Activated CD4-positive, alpha-beta memory T cell treated with anti-CD3 and anti-CD28 coated beads for 36 hours (primary cell): ENCODE measurements at regions not wholly inside any gene's neighbourhood (a gene's known extent, or its start where the extent isn't known, plus 50 kb on each side); places are given as distances from the start of the nearest gene placed in this dataset.

Source experiments
- CTCF ChIA-PET: fragments of 350-600 bp; sonication (Branson Sonifier 250); formaldehyde crosslinking; loops from one replicate; lab custom pipeline; 2021; ENCODE audit warnings: antibody characterized with exemption, inconsistent platforms; lab: Charles Lee
- POLR2A ChIA-PET: fragments of 350-600 bp; sonication (Branson Sonifier 250); formaldehyde crosslinking; loops from one replicate; lab custom pipeline; 2021; ENCODE audit warnings: antibody characterized with exemption; lab: Charles Lee
- DNase-seq: peaks from one replicate; pipeline ENCODE4 v3.0.0-alpha.2; 2020
- H3K27ac Mint-ChIP-seq: one replicate; pipeline ENCODE4 v1.8.0; 2021; ENCODE audit warnings: mixed read lengths
- H3K27me3 Mint-ChIP-seq: one replicate; pipeline ENCODE4 v1.8.0; 2021; ENCODE audit warnings: mixed read lengths
- H3K36me3 Mint-ChIP-seq: one replicate; pipeline ENCODE4 v1.8.0; 2021; ENCODE audit warnings: mixed read lengths
- H3K4me1 Mint-ChIP-seq: one replicate; pipeline ENCODE4 v1.8.0; 2021; ENCODE audit warnings: low read depth, mixed read lengths
- H3K4me3 Mint-ChIP-seq: one replicate; pipeline ENCODE4 v1.8.0; 2021; ENCODE audit warnings: mild to moderate bottlenecking, mixed read lengths
- H3K9me3 Mint-ChIP-seq: one replicate; pipeline ENCODE4 v1.8.0; 2021; ENCODE audit warnings: mixed read lengths
- intact Hi-C: fragments of 100-400 bp; cut with micrococcal nuclease; formaldehyde crosslinking; loops from one replicate; pipeline ENCODE4 v1.15.1; 2023

DNA sequence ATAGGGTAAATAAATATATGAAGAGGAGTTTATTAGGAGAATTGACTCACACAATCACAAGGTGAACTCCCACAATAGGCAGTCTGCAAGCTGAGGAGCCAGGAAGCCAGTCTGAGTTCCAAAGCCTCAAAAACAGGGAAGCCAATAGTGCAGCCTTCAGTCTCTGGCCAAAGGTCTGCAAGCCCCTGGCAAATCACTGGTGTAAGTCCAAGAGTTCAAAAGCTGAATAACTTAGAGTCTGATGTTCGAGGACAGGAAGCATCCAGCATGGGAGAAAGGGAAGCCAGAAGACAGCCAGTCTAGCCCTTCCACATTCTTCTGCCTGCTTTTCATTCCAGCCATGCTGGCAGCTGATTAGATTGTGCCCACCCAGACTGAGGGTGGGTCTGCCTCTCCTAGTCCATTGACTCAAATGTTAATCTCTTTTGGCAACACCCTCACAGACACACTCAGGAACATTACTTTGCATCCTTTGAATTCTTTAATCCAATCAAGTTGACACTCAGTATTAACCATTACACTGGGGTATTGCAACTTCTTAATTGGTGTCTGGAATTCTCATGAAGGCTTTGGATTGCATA, 736.5 kb upstream of the LMO3 start:
- CTCF ChIA-PET = no interaction called here
- no peak overlapping the region for H3K4me3 Mint-ChIP-seq
- POLR2A ChIA-PET = no interaction called here
- no peaks in the 10 kb centered on the region for H3K27me3 Mint-ChIP-seq
- H3K4me1 Mint-ChIP-seq = no peaks in the 10 kb centered on the region
- DNase-seq = no peak
- H3K36me3 Mint-ChIP-seq = no peaks in the 10 kb centered on the region
- intact Hi-C loops = no loop called here
- peaks cover 16% of the 10 kb centered on the region for H3K9me3 Mint-ChIP-seq
- H3K27ac Mint-ChIP-seq = no peak overlapping the region

DNA sequence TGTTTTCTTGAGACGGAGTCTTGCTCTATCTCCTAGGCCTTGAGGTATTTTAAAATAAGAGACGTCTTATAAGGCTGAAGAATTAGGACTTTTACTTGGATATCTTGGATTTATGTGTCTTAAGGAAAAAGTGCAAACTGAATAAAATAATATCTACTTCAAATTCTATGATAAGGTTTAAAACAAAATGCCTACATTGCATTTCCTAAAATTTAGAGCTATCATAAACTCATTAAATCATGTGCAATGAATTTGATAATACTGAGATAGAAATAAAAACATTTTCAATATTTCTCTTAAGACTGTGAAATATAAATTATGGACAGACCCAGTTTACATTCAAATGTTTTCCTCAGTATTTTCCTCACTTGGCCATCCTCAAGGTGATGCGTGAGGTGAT, 729.5 kb upstream of the LMO3 start:
- CTCF ChIA-PET = no interaction called here
- intact Hi-C loops = no loop called here
- POLR2A ChIA-PET = no interaction called here
- Mint-ChIP-seq H3K4me1 (no peaks in the 10 kb centered on the region), H3K4me3 (no peak overlapping the region), H3K27me3 (no peaks in the 10 kb centered on the region), H3K36me3 (no peaks in the 10 kb centered on the region), H3K9me3 (peaks cover 16% of the 10 kb centered on the region), H3K27ac (no peak overlapping the region)
- DNase-seq = no peak

DNA sequence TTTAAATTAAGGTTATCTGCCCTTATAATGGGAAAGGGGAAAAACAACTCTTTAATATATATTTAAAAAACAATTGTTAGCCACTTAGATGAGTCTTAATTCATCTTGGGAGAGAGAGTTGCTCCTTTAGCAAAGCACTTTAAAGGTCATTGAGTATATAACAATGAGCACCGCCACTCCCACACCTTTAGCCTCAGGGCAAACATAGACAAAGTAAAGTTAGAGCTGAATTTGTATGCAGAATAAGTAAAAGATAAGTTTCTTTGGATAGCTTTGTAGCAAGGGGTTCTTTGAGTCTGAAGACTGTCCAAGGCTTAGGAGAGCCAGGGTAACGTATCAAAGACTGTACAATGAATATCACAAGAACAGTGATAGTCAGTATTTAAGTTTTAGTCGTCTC, 728.8 kb upstream of the LMO3 start:
- Mint-ChIP-seq H3K27me3 (no peaks in the 10 kb centered on the region), H3K27ac (no peak overlapping the region), H3K9me3 (peaks cover 17% of the 10 kb centered on the region), H3K4me3 (no peak overlapping the region), H3K4me1 (no peaks in the 10 kb centered on the region), H3K36me3 (no peaks in the 10 kb centered on the region)
- ChIA-PET CTCF (no interaction called here), POLR2A (no interaction called here)
- intact Hi-C loops = no loop called here
- DNase-seq = no peak

DNA sequence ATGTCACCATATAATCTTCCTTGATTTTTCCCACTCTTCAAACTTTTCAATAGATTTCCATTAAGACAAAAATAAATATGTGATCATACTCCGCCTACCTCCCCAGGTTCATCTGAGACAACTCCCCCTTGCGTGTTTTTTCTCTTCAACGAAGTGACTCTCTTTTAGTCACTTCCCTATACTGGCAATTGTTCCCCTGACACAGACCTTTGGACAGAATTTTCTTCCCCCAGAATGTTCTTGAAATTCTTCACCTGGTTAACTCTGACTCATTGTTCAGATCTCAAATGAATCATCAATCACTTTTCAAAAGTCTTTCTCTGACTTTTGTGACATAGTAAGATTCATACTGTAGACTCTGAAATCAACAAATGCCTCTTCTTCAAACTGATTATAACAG, 727.3 kb upstream of the LMO3 start:
- no peak for DNase-seq
- CTCF ChIA-PET = no interaction called here
- no peaks in the 10 kb centered on the region for H3K36me3 Mint-ChIP-seq
- H3K27ac Mint-ChIP-seq = no peak overlapping the region
- intact Hi-C loops = no loop called here
- H3K4me1 Mint-ChIP-seq = no peaks in the 10 kb centered on the region
- POLR2A ChIA-PET = no interaction called here
- peaks cover 17% of the 10 kb centered on the region for H3K9me3 Mint-ChIP-seq
- no peaks in the 10 kb centered on the region for H3K27me3 Mint-ChIP-seq
- H3K4me3 Mint-ChIP-seq = no peak overlapping the region

DNA sequence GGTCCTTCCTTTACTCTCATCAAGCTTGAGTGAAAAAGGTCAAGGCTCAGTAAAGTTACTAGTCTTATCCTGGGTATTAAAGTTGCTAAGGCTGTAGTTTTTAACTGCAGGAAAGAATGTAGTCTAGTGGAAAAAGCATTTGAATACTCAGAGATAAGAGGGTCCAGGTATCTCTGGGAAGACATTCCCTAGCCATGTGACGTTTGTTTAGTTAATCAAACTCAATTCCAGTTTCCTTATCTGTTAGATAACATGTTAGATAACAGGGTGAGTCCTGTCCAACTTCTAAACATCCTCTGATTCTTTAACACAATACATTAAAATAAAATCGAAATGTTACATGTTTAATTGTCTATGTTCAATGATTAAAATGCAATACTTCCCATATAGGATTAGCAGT, 720.7 kb upstream of the LMO3 start:
- H3K4me1 Mint-ChIP-seq = no peaks in the 10 kb centered on the region
- DNase-seq = no peak
- H3K36me3 Mint-ChIP-seq = no peaks in the 10 kb centered on the region
- H3K27me3 Mint-ChIP-seq = no peaks in the 10 kb centered on the region
- CTCF ChIA-PET = no interaction called here
- H3K4me3 Mint-ChIP-seq = no peak overlapping the region
- intact Hi-C loops = no loop called here
- no peak overlapping the region for H3K27ac Mint-ChIP-seq
- POLR2A ChIA-PET = no interaction called here
- H3K9me3 Mint-ChIP-seq = peaks cover 17% of the 10 kb centered on the region

DNA sequence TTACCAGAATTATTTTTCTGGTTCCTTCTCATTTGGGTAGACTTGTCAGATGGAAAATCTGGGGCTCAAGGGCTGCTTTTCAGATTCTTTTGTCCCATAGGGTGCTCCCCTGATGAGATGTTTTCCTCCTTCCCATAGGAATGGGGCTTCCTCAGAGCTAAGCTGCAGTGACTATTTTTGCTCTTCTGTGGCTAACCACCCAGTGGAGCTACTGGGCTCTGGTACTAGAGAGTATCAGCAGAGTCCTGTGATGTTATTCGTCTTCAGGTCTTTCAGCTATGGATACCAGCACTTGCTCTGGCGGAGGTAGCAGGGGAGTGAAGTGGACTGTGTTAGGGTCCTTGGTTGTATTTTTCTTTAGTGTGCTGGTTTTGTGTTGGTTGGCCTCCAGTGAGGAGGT, 716.1 kb upstream of the LMO3 start:
- ChIA-PET CTCF (no interaction called here), POLR2A (no interaction called here)
- Mint-ChIP-seq H3K36me3 (no peaks in the 10 kb centered on the region), H3K9me3 (peaks cover 45% of the 10 kb centered on the region), H3K27me3 (no peaks in the 10 kb centered on the region), H3K4me3 (no peak overlapping the region), H3K4me1 (no peaks in the 10 kb centered on the region), H3K27ac (no peak overlapping the region)
- intact Hi-C loops = no loop called here
- no peak for DNase-seq

DNA sequence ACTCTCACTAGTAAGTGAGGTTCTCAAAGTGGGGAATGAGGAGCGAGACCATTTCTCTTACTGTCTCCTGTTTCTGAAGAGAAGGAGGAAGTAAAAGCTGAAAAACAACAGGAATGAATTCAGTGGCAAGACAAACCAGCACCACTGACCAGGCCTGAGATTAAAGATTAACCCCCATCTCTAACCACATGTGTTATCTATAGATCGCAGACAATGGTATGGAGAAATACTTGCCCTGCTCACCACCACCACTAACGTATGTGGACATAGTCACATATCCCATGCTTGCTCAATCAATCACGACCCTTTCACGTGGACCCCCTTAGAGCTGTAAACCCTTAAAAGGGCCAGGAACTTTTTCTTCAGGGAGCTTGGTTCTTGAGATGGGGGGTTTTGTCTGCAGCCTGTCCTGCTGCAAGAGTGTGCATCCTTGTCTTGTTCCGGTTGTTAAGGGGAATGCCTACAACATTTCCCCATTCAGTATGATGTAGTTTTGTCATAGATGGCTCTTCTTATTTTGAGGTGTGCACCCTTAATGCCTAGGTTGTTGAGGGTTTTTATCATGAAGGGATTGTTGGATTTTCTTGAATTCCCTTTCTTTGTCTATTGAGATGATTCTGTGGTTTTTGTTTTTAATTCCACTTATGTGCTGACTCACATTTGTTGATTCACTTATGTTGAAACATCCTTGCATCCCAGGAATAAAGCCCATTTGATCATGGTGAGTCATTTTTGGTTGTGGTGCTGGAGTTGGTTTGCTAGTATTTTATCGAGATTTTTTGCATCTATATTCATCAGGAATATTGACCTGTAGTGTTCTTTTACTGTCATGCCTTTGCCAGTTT, 698.8 kb upstream of the LMO3 start:
- intact Hi-C loops = no loop called here
- Mint-ChIP-seq H3K4me3 (no peak overlapping the region), H3K36me3 (no peaks in the 10 kb centered on the region), H3K4me1 (no peaks in the 10 kb centered on the region), H3K27me3 (no peaks in the 10 kb centered on the region), H3K9me3 (peaks cover 40% of the 10 kb centered on the region), H3K27ac (no peak overlapping the region)
- CTCF ChIA-PET = no interaction called here
- POLR2A ChIA-PET = no interaction called here
- DNase-seq = no peak

DNA sequence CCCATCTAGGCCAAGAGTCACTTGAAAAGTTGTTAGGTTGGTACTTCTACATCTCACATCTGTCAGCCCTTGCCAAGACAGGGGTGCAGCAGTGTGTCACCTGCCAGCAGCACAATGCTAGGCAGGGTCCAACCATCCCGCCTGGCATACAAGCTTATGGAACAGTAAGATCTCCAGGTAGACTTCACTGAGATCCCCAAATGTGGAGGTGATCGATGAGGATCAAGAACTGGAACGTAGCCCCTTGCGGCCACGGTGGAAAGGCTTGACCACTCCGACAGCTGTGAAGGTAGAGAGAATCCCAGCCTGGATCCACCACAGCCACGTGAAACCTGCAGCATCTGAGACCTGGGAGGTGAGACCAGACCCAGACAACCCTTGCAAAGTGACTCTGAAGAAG, 696.0 kb upstream of the LMO3 start:
- peaks cover 44% of the 10 kb centered on the region for H3K9me3 Mint-ChIP-seq
- no peaks in the 10 kb centered on the region for H3K27me3 Mint-ChIP-seq
- intact Hi-C loops = no loop called here
- CTCF ChIA-PET = no interaction called here
- no peak overlapping the region for H3K4me3 Mint-ChIP-seq
- H3K36me3 Mint-ChIP-seq = no peaks in the 10 kb centered on the region
- no peak for DNase-seq
- POLR2A ChIA-PET = no interaction called here
- no peaks in the 10 kb centered on the region for H3K4me1 Mint-ChIP-seq
- no peak overlapping the region for H3K27ac Mint-ChIP-seq

DNA sequence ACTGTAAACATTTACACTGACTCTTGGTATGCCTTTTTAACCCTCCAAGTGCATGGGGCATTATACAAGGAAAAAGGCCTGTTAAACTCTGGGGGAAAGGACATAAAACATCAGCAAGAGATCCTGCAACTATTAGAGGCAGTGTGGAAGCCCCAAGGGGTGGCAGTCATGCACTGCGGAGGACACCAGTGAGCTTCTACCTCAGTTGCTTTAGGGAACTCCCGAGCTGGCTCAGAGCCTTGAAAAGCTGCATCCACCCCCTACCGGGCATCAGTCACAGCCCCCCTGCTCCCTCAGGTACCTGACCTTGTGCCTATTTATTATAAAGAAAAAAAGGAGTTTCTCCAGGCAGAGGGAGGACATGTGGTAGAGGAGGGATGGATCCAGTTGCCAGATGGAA, 695.6 kb upstream of the LMO3 start:
- no peak overlapping the region for H3K4me3 Mint-ChIP-seq
- intact Hi-C loops = no loop called here
- ChIA-PET POLR2A (no interaction called here), CTCF (no interaction called here)
- H3K4me1 Mint-ChIP-seq = no peaks in the 10 kb centered on the region
- no peak overlapping the region for H3K27ac Mint-ChIP-seq
- H3K9me3 Mint-ChIP-seq = peaks cover 45% of the 10 kb centered on the region
- no peaks in the 10 kb centered on the region for H3K36me3 Mint-ChIP-seq
- DNase-seq = no peak
- no peaks in the 10 kb centered on the region for H3K27me3 Mint-ChIP-seq

DNA sequence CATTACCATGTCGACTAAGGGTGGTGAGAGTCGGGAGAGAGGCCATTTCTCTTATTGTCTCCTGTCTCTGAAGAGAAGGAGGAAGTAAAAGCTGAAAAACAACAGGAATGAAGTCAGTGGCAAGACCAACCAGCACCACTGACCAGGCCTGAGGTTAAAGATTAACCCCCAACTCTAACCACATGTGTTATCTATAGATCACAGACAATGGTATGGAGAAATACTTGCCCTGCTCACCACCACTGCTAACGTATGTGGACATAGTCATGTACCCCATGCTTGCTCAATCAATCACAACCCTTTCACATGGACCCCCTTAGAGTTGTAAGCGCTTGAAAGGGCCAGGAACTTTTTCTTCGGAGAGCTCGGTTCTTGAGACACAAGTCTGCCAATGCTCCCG, 690.9 kb upstream of the LMO3 start:
- Mint-ChIP-seq H3K36me3 (no peaks in the 10 kb centered on the region), H3K9me3 (peaks cover 40% of the 10 kb centered on the region), H3K27me3 (no peaks in the 10 kb centered on the region), H3K27ac (no peak overlapping the region), H3K4me3 (no peak overlapping the region), H3K4me1 (no peaks in the 10 kb centered on the region)
- CTCF ChIA-PET = no interaction called here
- DNase-seq = no peak
- intact Hi-C loops = no loop called here
- POLR2A ChIA-PET = no interaction called here

DNA sequence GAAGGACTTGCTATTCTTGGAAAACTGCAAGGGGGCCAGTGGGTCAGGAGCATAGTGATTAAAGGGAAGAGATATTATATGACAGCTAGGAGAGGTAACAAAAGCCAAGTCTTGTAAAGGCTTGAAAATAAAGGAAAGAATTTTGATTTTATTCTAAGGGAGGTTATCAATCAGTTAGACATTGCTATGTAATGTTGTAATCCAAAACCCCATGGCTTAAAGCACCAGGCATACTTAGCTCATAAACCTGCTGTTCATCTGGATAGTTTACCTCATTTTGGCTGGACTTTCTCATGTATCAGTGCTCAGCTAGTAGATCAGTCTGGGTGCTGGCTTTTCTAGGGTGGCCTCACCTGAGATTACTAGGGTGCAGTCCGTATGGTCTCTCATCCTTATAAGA, 680.9 kb upstream of the LMO3 start:
- no peak overlapping the region for H3K27ac Mint-ChIP-seq
- POLR2A ChIA-PET = no interaction called here
- no peaks in the 10 kb centered on the region for H3K4me1 Mint-ChIP-seq
- no peaks in the 10 kb centered on the region for H3K27me3 Mint-ChIP-seq
- intact Hi-C loops = no loop called here
- CTCF ChIA-PET = no interaction called here
- H3K36me3 Mint-ChIP-seq = no peaks in the 10 kb centered on the region
- no peak for DNase-seq
- no peak overlapping the region for H3K4me3 Mint-ChIP-seq
- peaks cover 29% of the 10 kb centered on the region for H3K9me3 Mint-ChIP-seq

DNA sequence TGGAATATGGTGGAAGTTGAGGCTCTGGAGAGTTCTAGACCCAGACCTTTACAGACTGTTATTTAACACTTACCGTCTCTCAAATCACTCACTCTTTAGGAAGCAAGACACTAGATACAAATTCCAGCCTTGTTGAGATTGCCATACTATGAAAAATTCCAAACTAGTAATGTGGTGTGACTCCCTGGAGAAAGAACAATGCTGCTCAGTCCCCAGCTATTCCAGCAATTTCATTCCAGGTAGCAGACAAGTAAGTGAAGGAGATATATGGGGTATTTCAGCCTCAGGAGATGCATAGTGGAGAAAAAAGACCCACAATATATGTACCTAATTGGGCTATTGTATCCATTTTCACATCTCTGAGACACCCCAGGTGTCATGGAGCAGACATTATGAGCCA, 678.9 kb upstream of the LMO3 start:
- no peaks in the 10 kb centered on the region for H3K27me3 Mint-ChIP-seq
- H3K9me3 Mint-ChIP-seq = peaks cover 29% of the 10 kb centered on the region
- H3K4me1 Mint-ChIP-seq = no peaks in the 10 kb centered on the region
- intact Hi-C loops = no loop called here
- ChIA-PET POLR2A (no interaction called here), CTCF (no interaction called here)
- no peak overlapping the region for H3K4me3 Mint-ChIP-seq
- H3K36me3 Mint-ChIP-seq = no peaks in the 10 kb centered on the region
- no peak overlapping the region for H3K27ac Mint-ChIP-seq
- DNase-seq = no peak

DNA sequence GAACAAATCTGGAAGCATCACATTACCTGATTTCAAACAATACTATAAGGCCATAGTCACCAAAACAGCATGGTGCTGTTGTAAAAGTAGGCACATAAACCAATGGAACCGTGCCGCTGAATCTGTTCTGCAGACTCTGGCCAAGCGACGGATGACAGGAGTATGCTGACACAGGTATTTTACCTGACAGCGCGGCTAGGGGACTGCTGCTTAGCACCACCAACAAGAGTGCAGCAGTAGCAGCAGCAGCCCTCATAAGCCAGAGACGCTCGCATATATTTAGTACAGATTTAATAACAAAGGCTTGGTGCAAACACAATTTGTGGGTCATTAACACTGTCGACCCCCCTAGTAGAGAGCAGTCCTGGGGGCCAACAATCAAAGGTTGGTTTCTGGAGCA, 677.6 kb upstream of the LMO3 start:
- no peaks in the 10 kb centered on the region for H3K27me3 Mint-ChIP-seq
- no peak for DNase-seq
- ChIA-PET CTCF (no interaction called here), POLR2A (no interaction called here)
- no peaks in the 10 kb centered on the region for H3K36me3 Mint-ChIP-seq
- H3K4me3 Mint-ChIP-seq = no peak overlapping the region
- no peaks in the 10 kb centered on the region for H3K4me1 Mint-ChIP-seq
- peaks cover 26% of the 10 kb centered on the region for H3K9me3 Mint-ChIP-seq
- intact Hi-C loops = no loop called here
- no peak overlapping the region for H3K27ac Mint-ChIP-seq
